Panc1 (cell line): ENCODE measurements at regions not wholly inside any gene's neighbourhood (a gene's known extent, or its start where the extent isn't known, plus 50 kb on each side); places are given as distances from the start of the nearest gene placed in this dataset.

Experiments used
- CTCF ChIP-seq: fragments of 450-650 bp; IDR thresholded peaks from 2 replicates; pipeline ENCODE4 v1.5.1; 2017; ENCODE audit warnings: mild to moderate bottlenecking
- POLR2AphosphoS5 ChIP-seq: IDR thresholded peaks from 2 replicates; pipeline ENCODE4 v1.6.1; 2012; ENCODE audit warnings: mild to moderate bottlenecking, low read depth, low read length, moderate library complexity
- REST ChIP-seq, 2 experiments: IDR thresholded peaks; 2 replicates each; pipeline ENCODE4 v1.6.1; 2011 to 2012; ENCODE audit warnings: low read depth in 2 of 2, control low read depth in 1 of 2, low read length in 1 of 2, mild to moderate bottlenecking in 1 of 2, moderate library complexity in 1 of 2; ENCODE audit not compliant: insufficient read depth in 1 of 2
- SIN3A ChIP-seq: IDR thresholded peaks from 2 replicates; pipeline ENCODE4 v1.6.1; 2012; ENCODE audit warnings: low read depth, mild to moderate bottlenecking, low read length, moderate library complexity, borderline replicate concordance; ENCODE audit not compliant: insufficient read depth
- TCF7L2 ChIP-seq: IDR thresholded peaks from 2 replicates; pipeline ENCODE4 v1.6.1; 2011; ENCODE audit warnings: mild to moderate bottlenecking, low read depth, low read length, inconsistent platforms

- TF ChIP-seq CTCF (no peak), REST (IDR thresholded peaks at IDR 0.05; ENCODE audit: insufficient read depth in 1 of 2, low read depth in 2 of 2, low read length in 1 of 2) (no peak), SIN3A (no peak), POLR2AphosphoS5 (no peak), TCF7L2 (no peak)
These were observed 349.8 kb upstream of the DAB2 start for GRCh38 chr5:39774605-39775004.
